Upper lobe of right lung (tissue), 1 donor: ENCODE measurements at regions not wholly inside any gene's neighbourhood (a gene's known extent, or its start where the extent isn't known, plus 50 kb on each side); places are given as distances from the start of the nearest gene placed in this dataset.

Experiments
- ATAC-seq: fragments of 200-7000 bp; cut with Tn5 transposase; one replicate; pipeline ENCODE4 v1.9.1; 2020; ENCODE audit warnings: mild to moderate bottlenecking, moderate library complexity
- DNase-seq: peaks from one replicate; pipeline ENCODE4 v3.0.0-alpha.2; 2020
- H3K27ac ChIP-seq: fragments of 200-600 bp; one replicate; pipeline ENCODE4 v1.8.0; 2022
- H3K27me3 ChIP-seq: fragments of 200-600 bp; one replicate; pipeline ENCODE4 v1.8.0; 2022; ENCODE audit warnings: mild to moderate bottlenecking
- H3K36me3 ChIP-seq: fragments of 200-600 bp; one replicate; pipeline ENCODE4 v1.8.0; 2022
- H3K4me1 ChIP-seq: fragments of 200-600 bp; one replicate; pipeline ENCODE4 v1.8.0; 2022
- H3K4me3 ChIP-seq: fragments of 200-600 bp; one replicate; pipeline ENCODE4 v1.8.0; 2022; ENCODE audit warnings: mild to moderate bottlenecking
- H3K9me3 ChIP-seq: fragments of 200-600 bp; one replicate; pipeline ENCODE4 v1.8.0; 2022
- CTCF ChIP-seq: fragments of 200-600 bp; IDR thresholded peaks from one replicate; pipeline ENCODE4 v1.8.0; 2022; ENCODE audit warnings: antibody characterized with exemption
- intact Hi-C: fragments of 100-400 bp; cut with DNase I; formaldehyde crosslinking; loops from one replicate; pipeline ENCODE4 v1.11.0; 2022
- donor health status: DM: no; HTN: yes; CAD: no; lungs with severe emphysema.

GRCh38 chr6:21312118-21312517 lies 281.4 kb upstream of the SOX4 start:
- no peaks in the 10 kb centered on the region for H3K4me1 ChIP-seq
- no peak overlapping the region for H3K27ac ChIP-seq
- H3K36me3 ChIP-seq, result no peaks in the 10 kb centered on the region
- H3K27me3 ChIP-seq, result no peaks in the 10 kb centered on the region
- no peak overlapping the region for H3K4me3 ChIP-seq
- H3K9me3 ChIP-seq, result no peaks in the 10 kb centered on the region
- TF ChIP-seq CTCF, result no peak
- no peak for ATAC-seq
- intact Hi-C loops, result no loop called here
- no peak for DNase-seq

- no peak for DNase-seq
- ATAC-seq, result no peak
- Histone ChIP-seq H3K9me3 (no peaks in the 10 kb centered on the region), H3K27me3 (no peaks in the 10 kb centered on the region), H3K36me3 (no peaks in the 10 kb centered on the region), H3K4me1 (no peaks in the 10 kb centered on the region), H3K4me3 (no peak overlapping the region), H3K27ac (no peak overlapping the region)
- no peak for TF ChIP-seq CTCF
- intact Hi-C loops, result no loop called here
Measured at GRCh38 chr6:21317642-21318041, 275.9 kb upstream of the SOX4 start.

GRCh38 chr6:21321076-21321475 lies 272.5 kb upstream of the SOX4 start:
- H3K4me3 ChIP-seq, result no peak overlapping the region
- intact Hi-C loops, result no loop called here
- H3K9me3 ChIP-seq, result no peaks in the 10 kb centered on the region
- H3K4me1 ChIP-seq, result no peaks in the 10 kb centered on the region
- DNase-seq (no peak), ATAC-seq (no peak)
- H3K36me3 ChIP-seq, result no peaks in the 10 kb centered on the region
- H3K27me3 ChIP-seq, result no peaks in the 10 kb centered on the region
- H3K27ac ChIP-seq, result no peak overlapping the region
- no peak for TF ChIP-seq CTCF

- no peak overlapping the region for H3K27ac ChIP-seq
- no peaks in the 10 kb centered on the region for H3K27me3 ChIP-seq
- DNase-seq (no peak), ATAC-seq (no peak)
- no peak overlapping the region for H3K4me3 ChIP-seq
- no peaks in the 10 kb centered on the region for H3K4me1 ChIP-seq
- H3K36me3 ChIP-seq, result no peaks in the 10 kb centered on the region
- no peaks in the 10 kb centered on the region for H3K9me3 ChIP-seq
- intact Hi-C loops, result no loop called here
- TF ChIP-seq CTCF, result no peak
Measured at GRCh38 chr6:21321531-21321930, 272.0 kb upstream of the SOX4 start.

GRCh38 chr6:21323577-21323976 lies 270.0 kb upstream of the SOX4 start:
- Histone ChIP-seq H3K36me3 (no peaks in the 10 kb centered on the region), H3K4me1 (no peaks in the 10 kb centered on the region), H3K27me3 (no peaks in the 10 kb centered on the region), H3K9me3 (no peaks in the 10 kb centered on the region), H3K27ac (no peak overlapping the region), H3K4me3 (no peak overlapping the region)
- intact Hi-C loops, result no loop called here
- ATAC-seq, result no peak
- no peak for TF ChIP-seq CTCF
- no peak for DNase-seq

GRCh38 chr6:21325201-21325856 lies 268.2 kb upstream of the SOX4 start:
- TF ChIP-seq CTCF, result no peak
- Histone ChIP-seq H3K4me3 (no peak overlapping the region), H3K4me1 (no peaks in the 10 kb centered on the region), H3K36me3 (no peaks in the 10 kb centered on the region), H3K27me3 (no peaks in the 10 kb centered on the region), H3K9me3 (no peaks in the 10 kb centered on the region), H3K27ac (no peak overlapping the region)
- intact Hi-C loops, result no loop called here
- DNase-seq (no peak), ATAC-seq (peak; percentile 54)
